AG09319 (cell line): ENCODE measurements at regions not wholly inside any gene's neighbourhood (a gene's known extent, or its start where the extent isn't known, plus 50 kb on each side); places are given as distances from the start of the nearest gene placed in this dataset.

Experiments
- DNase-seq: peaks from one replicate; pipeline ENCODE4 v3.0.0-alpha.2; 2010; ENCODE audit warnings: low read depth; ENCODE audit errors: extremely low read depth
- CTCF ChIP-seq: IDR thresholded peaks from 2 replicates; pipeline ENCODE4 v1.5.1; 2011; ENCODE audit warnings: low read depth, mild to moderate bottlenecking, inconsistent platforms, low read length, moderate library complexity

DNA sequence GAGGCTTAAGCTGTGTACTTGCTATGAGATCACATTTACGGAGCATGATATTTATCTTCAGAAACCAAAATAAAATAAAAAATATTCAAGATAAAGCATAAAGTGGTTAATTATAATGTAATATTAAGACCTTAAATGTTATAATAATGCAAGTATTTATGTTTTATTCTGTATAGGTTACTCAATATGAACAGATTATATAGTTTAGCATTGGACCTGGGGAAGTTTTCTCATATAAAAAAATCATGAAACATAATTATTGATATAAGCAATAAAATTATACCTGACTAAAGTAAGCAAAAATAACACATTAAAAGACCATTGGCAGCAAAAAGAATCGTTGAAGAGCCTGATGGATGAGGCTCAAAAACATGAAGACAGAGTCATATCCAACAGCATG is 516.2 kb downstream of the SLC16A7 start:
- no peak for TF ChIP-seq CTCF
- DNase-seq = no peak

- no peak for TF ChIP-seq CTCF
- DNase-seq = no peak
Measured at GRCh38 chr12:60112763-60113162, 516.9 kb downstream of the SLC16A7 start.

- no peak for TF ChIP-seq CTCF
Measured at GRCh38 chr12:60114169-60114568, 518.3 kb downstream of the SLC16A7 start.

DNA sequence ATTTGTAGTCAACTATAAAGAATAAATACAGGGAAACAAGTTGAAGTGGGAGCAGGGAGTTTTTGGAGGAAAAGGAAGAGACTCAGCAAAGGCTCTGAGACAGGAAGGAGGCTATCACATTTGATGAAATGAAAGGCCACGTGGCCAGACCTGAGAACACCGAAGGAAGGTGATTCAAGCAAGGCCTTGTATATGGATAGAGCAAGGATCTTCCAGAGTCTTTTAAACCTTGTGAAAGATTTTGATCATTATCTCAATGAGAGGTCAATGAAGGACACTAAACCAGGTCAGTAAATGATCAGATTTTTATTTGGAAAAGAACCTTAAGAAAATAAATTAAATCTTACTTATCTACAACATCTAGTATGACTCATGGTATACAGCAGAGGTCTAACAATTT is 523.5 kb downstream of the SLC16A7 start:
- no peak for TF ChIP-seq CTCF
- DNase-seq = no peak

More at GRCh38 chr12:60114169-60114568, 518.3 kb downstream of the SLC16A7 start:
- DNase-seq = no peak

DNA sequence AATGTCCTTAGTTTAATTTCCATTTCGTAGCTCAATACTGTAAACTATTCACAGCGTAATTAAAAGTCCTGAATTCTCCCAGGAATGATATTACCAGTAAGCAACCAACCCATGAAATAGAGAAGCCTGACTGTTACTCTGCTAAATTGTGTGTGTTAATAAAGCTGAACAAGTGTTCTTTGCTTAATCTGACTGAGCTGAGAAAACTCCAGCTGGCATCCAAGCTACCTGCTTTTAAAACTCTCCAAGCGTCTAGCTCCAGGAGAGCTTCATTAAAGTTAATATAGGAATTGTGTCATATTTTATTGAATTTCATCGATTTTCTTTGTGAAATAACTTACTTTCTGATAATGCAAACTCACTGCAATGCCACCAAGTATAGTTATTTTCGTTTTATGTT is 524.4 kb downstream of the SLC16A7 start:
- TF ChIP-seq CTCF = no peak
- no peak for DNase-seq

GRCh38 chr12:60123557-60123956 is 527.7 kb downstream of the SLC16A7 start:
- DNase-seq = no peak
- TF ChIP-seq CTCF = no peak

DNA sequence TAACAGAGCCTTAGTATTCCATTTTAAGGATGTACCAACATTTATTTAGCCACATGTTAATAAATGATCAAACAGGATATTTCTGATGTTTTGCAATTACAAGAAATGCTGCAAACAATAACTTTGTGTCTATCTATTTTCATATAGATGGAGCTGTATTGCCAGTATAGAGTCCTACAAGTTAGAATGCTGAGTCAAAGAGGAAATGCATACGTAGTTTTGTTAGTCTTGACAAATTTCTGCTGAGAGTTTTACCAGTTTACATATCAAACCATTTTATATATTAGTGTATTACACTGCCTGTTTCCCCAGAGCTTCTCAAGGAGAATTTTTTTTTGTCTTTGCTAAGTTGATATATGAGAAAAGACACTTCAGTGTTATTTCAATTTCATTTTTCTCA is 541.7 kb downstream of the SLC16A7 start:
- DNase-seq = no peak
- no peak for TF ChIP-seq CTCF

- DNase-seq = no peak
Measured at GRCh38 chr12:60138526-60138925, 542.7 kb downstream of the SLC16A7 start.

More at GRCh38 chr12:60138526-60138925, 542.7 kb downstream of the SLC16A7 start:
- TF ChIP-seq CTCF = no peak
